HG02938 (cell line): ENCODE measurements at regions not wholly inside any gene's neighbourhood (a gene's known extent, or its start where the extent isn't known, plus 50 kb on each side); places are given as distances from the start of the nearest gene placed in this dataset.

Experiments used
- ATAC-seq: cut with Tn5 transposase; IDR thresholded peaks from one replicate; pipeline ENCODE4 v1.9.1; 2021; ENCODE audit warnings: mild to moderate bottlenecking, moderate library complexity; ENCODE audit not compliant: unreplicated experiment

GRCh38 chr15:91710080-91710698 is 143.3 kb upstream of the SLCO3A1 start:
- ATAC-seq = no peak

DNA sequence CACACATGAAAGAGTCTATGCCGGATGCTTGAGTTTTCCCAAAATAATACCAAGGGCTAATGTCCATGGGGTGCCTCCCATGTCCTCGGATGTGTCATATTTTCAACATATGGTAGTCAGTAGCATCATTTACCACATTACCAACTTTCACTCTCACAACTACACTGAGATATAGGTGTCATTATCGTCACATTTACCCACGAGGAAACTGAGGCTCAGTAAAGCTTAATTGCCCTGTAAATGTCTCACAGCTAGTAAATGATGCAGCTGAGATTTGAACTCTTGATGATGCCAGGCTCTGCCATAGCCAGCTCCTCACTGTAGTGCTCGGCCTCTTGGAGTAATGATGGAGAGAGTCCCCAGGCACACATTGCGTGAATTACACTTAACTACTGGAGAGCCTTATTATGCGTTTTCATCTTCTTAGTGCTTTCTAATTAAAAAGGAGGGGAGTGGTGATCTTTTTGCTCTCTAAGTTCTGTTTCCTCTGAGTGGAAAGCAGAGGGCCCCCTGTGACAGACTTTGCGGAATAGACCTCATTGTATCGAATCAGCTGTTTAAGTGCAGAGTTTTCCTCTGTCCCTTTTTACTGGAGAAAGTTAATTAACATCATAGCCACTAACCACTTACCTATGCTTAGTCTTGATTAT is 142.0 kb upstream of the SLCO3A1 start:
- no peak for ATAC-seq

- ATAC-seq = no peak
Observed at GRCh38 chr15:91712286-91712685, 141.2 kb upstream of the SLCO3A1 start.

- no peak for ATAC-seq
Observed at GRCh38 chr15:91716536-91716935, 137.0 kb upstream of the SLCO3A1 start.

DNA sequence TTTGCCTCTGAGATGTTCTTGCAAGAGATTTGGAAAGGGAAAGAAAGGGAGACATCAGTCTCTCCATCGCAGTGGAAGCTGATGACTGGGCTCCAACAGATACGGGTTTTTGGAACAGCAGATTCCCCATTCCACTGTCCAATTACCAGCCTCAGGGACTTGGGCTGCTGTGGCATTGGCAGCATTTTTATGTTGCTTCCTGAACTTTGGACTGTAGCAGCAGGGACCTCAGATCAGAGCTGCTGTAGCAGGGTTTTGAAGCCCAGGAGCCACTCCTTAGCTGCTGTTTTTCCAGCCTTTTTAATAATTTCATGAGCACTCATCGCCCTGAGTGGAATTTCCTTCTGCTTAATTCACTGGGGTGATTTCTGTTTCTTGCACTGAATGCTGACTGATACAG is 135.7 kb upstream of the SLCO3A1 start:
- no peak for ATAC-seq

- no peak for ATAC-seq
Observed at GRCh38 chr15:91723959-91724358, 129.5 kb upstream of the SLCO3A1 start.

GRCh38 chr15:91733661-91734060 is 119.8 kb upstream of the SLCO3A1 start:
- ATAC-seq = no peak

DNA sequence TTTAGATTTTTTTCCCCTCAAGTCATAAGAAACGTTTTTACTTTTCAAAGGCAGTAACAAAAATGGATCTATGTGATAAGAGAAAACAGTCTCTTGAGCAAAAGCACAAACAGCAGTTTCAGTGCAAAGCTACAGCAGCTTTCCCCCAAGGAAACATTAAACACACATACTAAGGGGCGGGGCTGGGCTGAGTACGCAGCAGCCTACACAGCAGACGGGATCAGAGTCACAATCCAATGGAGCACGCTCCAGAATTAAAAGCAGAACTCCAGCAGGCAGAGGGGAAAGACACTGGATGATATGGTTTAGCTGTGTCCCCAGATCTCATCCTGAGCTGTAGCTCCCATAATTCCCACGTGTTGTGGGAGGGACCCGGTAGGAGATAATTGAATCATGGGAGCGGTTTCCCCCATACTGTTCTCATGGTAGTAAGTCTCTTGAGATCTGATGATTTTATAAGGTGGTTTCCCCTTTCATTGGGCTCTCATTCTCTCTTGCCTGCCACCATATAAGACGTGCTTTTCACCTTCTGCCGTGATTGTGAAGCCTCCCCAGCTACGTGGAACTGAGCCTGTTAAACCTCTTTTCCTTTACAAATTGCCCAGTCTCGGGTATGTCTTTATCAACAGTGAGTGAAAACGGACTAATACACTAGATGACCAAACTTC is 116.2 kb upstream of the SLCO3A1 start:
- no peak for ATAC-seq

DNA sequence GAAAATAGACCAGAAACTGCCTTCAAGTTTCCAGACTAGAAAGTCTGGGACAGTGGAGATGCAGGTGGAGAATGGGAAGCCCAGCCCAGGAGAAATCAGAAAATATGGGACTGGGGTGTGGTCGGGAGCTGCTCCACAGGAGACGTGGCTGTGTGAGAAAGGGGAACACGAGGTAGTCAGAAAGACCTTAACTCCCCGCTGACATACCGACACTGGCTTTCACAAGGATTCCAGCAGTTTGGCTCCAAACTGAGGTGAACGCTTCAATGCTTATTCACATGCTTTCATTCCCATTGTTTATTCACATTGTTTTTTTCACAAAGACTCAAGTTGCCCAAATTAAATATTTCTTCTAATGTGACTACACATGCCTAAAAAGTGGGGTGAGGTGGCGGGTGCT is 111.5 kb upstream of the SLCO3A1 start:
- ATAC-seq = no peak

GRCh38 chr15:91751611-91752010 is 101.9 kb upstream of the SLCO3A1 start:
- no peak for ATAC-seq

DNA sequence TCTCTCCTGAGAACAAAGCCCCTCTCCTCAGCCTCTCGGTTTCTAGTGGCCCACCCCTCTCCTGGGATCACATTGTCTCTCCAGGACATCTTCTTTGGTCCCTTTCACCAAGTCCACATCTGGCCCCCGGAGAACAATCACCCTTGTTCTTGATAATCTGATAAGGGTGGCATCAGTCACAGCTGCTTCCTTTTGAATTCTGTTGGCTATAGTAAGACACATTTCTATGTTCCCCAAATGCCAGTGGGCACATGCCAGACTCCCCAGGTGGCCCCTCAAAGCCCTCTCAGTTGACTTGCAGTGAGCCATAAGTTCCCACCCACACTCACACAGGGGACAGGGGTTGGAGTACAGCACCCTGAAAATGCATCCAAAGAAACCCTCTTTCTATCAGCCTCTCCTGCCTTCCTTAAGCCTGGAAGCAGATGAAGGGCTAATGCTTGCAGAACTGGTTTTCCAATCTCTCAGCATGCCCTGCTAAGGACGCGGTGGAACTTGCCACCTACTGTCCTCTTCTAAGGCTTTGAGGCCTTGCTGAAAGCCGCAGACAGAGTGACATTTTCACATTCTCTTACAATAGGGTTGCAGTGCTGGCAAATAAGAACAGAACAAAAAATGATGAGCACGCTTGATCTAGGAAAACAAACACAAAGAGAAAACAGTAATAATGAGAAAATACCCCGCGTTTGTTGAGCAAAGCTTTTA is 101.3 kb upstream of the SLCO3A1 start:
- ATAC-seq = no peak

- ATAC-seq = no peak
Observed at GRCh38 chr15:91759560-91759959, 93.9 kb upstream of the SLCO3A1 start.

DNA sequence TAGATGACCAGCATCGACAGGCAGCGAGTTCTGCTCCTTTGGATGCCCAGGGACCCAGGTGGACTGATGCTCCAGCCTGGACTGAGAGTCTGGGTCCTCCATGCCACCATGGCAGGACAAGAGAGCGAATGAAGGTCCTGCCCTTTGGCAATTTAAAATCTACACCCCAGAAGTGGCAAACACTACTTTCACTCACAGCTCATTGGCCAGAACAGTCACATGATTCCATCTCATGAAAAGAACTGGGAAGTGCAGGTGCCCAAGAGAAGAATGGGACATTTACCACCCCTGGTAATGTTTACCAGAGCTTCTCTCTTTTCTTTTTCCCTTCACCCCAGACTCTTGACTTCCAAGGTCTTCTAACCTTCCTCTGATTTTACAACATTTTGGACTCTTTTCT is 87.8 kb upstream of the SLCO3A1 start:
- ATAC-seq = no peak

GRCh38 chr15:91769476-91769875 is 84.0 kb upstream of the SLCO3A1 start:
- no peak for ATAC-seq

- no peak for ATAC-seq
Observed at GRCh38 chr15:91769894-91770293, 83.6 kb upstream of the SLCO3A1 start.

- no peak for ATAC-seq
Observed at GRCh38 chr15:91776104-91776503, 77.4 kb upstream of the SLCO3A1 start.

GRCh38 chr15:91779960-91780359 is 73.5 kb upstream of the SLCO3A1 start:
- no peak for ATAC-seq

DNA sequence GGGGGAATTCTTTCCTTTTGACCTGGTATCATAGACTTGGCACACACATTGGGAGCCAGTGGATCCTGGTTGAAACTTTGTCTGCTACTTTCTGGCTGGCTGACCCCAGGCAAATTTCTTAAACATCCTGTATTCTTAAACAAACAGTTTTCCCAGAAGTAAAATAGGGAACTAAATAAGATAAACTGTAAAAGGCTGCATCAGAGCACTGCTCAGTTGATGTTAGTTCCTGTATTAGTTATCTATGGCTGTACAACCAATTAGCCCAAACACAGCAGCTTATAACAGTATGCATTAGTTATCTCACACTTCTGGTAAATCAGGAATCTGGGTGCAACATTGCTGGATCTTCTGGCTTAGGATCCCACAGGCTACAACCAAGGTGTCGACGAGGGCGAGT is 73.1 kb upstream of the SLCO3A1 start:
- no peak for ATAC-seq

- no peak for ATAC-seq
Observed at GRCh38 chr15:91782221-91782620, 71.3 kb upstream of the SLCO3A1 start.

DNA sequence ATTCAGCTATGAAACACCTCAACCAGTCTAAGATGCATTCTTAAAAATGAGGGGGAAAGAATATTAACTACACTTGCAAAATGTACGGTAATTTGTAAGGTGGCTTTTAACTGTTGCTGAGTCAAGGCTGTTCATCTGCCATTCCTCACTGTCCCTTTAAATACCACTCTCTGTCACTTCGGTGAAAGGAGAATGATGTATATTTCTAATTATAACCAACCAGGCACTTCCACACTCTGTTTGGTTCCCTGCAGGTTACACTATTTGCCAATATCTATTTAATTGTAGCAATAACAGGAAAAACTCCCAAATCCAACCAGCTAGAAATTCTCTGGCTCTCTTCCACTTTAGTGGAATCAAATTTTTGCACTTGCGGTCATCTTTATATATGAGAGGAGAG is 70.5 kb upstream of the SLCO3A1 start:
- ATAC-seq = no peak

- no peak for ATAC-seq
Observed at GRCh38 chr15:91783451-91783850, 70.1 kb upstream of the SLCO3A1 start.
